ENCODE measurements at regions not wholly inside any gene's neighbourhood (a gene's known extent, or its start where the extent isn't known, plus 50 kb on each side); places are given as distances from the start of the nearest gene placed in this dataset.

DNA sequence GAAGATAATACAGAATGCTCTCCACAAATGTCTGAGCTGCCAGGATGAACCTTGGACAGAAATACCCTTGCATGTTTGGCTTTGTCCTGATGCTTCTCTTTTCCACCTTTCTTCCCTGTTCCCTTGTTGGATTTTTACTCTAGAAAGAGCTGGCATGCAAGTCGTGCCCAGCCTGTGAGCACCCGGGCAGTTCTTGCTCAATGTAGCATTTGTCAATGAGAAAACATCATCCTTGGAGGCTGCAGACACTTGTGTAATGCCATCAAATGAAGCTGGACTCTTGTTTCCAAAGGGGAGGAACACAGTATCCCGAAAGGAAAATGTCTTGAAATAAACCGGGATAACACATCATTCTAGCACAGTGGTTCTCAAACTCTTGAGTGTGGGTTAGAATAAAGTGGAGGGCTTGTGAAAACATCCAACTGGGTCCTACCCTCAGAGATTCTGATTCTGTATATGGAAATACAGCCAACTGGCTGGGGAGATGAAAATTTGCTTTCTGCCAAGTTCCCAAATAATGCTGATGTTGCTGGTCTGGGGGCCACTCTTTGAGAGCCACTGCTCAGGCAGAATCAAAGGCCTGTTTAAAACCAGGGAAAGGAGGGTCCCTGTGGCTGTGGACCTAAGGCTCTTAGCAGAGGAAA is 237.2 kb downstream of the SPATA18 start:
- Histone ChIP-seq H3K4me2 (ENCODE audit: insufficient read depth, low read length) (no peak overlapping the region), H3K79me2 (ENCODE audit: insufficient read depth, low read length) (no peaks in the 10 kb centered on the region), H4K20me1 (ENCODE audit: insufficient read depth, low read length) (no peaks in the 10 kb centered on the region), H2AFZ (ENCODE audit: low read depth, low read length) (no peak overlapping the region), H3K4me3 (ENCODE audit: low read depth in 1 of 2, low read length in 2 of 2) (no peak overlapping the region), H3K36me3 (ENCODE audit: insufficient read depth, low read length) (no peaks in the 10 kb centered on the region), H3K9me3 (ENCODE audit: insufficient read depth, low read length, severe bottlenecking) (no peaks in the 10 kb centered on the region), H3K4me1 (ENCODE audit: insufficient read depth, low read length) (no peaks in the 10 kb centered on the region), H3K27me3 (ENCODE audit: insufficient read depth, low read length, poor library complexity) (no peaks in the 10 kb centered on the region), H3K27ac (ENCODE audit: low read length) (no peak overlapping the region), H3K9ac (ENCODE audit: low read depth, low read length) (no peak overlapping the region)
- ATAC-seq (ENCODE audit: insufficient read depth, low read depth) (no peak), DNase-seq (no peak)
- TF ChIP-seq EZH2 (IDR thresholded peaks at IDR 0.05; ENCODE audit: borderline replicate concordance, low read depth, low read length, severe bottlenecking), result no peak
- TF ChIP-seq, protein P1, sequence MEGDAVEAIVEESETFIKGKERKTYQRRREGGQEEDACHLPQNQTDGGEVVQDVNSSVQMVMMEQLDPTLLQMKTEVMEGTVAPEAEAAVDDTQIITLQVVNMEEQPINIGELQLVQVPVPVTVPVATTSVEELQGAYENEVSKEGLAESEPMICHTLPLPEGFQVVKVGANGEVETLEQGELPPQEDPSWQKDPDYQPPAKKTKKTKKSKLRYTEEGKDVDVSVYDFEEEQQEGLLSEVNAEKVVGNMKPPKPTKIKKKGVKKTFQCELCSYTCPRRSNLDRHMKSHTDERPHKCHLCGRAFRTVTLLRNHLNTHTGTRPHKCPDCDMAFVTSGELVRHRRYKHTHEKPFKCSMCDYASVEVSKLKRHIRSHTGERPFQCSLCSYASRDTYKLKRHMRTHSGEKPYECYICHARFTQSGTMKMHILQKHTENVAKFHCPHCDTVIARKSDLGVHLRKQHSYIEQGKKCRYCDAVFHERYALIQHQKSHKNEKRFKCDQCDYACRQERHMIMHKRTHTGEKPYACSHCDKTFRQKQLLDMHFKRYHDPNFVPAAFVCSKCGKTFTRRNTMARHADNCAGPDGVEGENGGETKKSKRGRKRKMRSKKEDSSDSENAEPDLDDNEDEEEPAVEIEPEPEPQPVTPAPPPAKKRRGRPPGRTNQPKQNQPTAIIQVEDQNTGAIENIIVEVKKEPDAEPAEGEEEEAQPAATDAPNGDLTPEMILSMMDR (IDR thresholded peaks at IDR 0.05; ENCODE audit: borderline replicate concordance, extremely low read depth, low read length, poor library complexity, severe bottlenecking), result no peak

DNA sequence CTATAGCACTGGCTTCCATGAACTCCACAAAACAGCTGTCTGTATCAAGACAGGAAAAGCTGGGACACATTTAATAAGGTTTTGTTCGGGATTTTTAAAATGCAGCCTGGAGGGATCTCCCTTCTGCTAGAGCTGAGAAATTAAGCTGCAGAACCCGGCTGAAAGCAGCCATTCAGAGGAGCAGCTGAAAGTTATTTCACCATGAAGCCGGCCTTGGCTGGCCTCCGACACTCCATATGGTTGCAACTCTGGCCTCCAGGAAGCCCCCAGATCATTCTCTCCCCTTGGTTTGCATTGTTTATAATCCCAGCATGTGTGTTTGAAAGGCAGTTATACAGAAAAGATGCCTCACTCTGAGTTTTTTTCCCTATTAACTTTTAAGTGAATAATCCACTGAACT is 239.4 kb downstream of the SPATA18 start:
- Histone ChIP-seq H3K36me3 (ENCODE audit: insufficient read depth, low read length) (no peaks in the 10 kb centered on the region), H3K27ac (ENCODE audit: low read length) (no peak overlapping the region), H3K79me2 (ENCODE audit: insufficient read depth, low read length) (no peaks in the 10 kb centered on the region), H2AFZ (ENCODE audit: low read depth, low read length) (no peak overlapping the region), H3K27me3 (ENCODE audit: insufficient read depth, low read length, poor library complexity) (no peaks in the 10 kb centered on the region), H3K4me1 (ENCODE audit: insufficient read depth, low read length) (no peaks in the 10 kb centered on the region), H3K4me3 (ENCODE audit: low read depth in 1 of 2, low read length in 2 of 2) (no peak overlapping the region), H3K9me3 (ENCODE audit: insufficient read depth, low read length, severe bottlenecking) (no peaks in the 10 kb centered on the region), H3K4me2 (ENCODE audit: insufficient read depth, low read length) (no peak overlapping the region), H3K9ac (ENCODE audit: low read depth, low read length) (no peak overlapping the region), H4K20me1 (ENCODE audit: insufficient read depth, low read length) (no peaks in the 10 kb centered on the region)
- ATAC-seq (ENCODE audit: insufficient read depth, low read depth) (no peak), DNase-seq (no peak)
- no peak for TF ChIP-seq EZH2 (IDR thresholded peaks at IDR 0.05; ENCODE audit: borderline replicate concordance, low read depth, low read length, severe bottlenecking)
- TF ChIP-seq, protein P1 (IDR thresholded peaks at IDR 0.05; ENCODE audit: borderline replicate concordance, extremely low read depth, low read length, poor library complexity, severe bottlenecking), result no peak

GRCh38 chr4:52292245-52292644 is 241.1 kb downstream of the SPATA18 start:
- Histone ChIP-seq H3K9ac (ENCODE audit: low read depth, low read length) (no peak overlapping the region), H3K4me2 (ENCODE audit: insufficient read depth, low read length) (no peak overlapping the region), H3K36me3 (ENCODE audit: insufficient read depth, low read length) (no peaks in the 10 kb centered on the region), H3K79me2 (ENCODE audit: insufficient read depth, low read length) (no peaks in the 10 kb centered on the region), H3K4me1 (ENCODE audit: insufficient read depth, low read length) (no peaks in the 10 kb centered on the region), H3K9me3 (ENCODE audit: insufficient read depth, low read length, severe bottlenecking) (no peaks in the 10 kb centered on the region), H3K4me3 (ENCODE audit: low read depth in 1 of 2, low read length in 2 of 2) (no peak overlapping the region), H2AFZ (ENCODE audit: low read depth, low read length) (no peak overlapping the region), H4K20me1 (ENCODE audit: insufficient read depth, low read length) (no peaks in the 10 kb centered on the region), H3K27me3 (ENCODE audit: insufficient read depth, low read length, poor library complexity) (no peaks in the 10 kb centered on the region), H3K27ac (ENCODE audit: low read length) (no peak overlapping the region)
- TF ChIP-seq, protein P1 (IDR thresholded peaks at IDR 0.05; ENCODE audit: borderline replicate concordance, extremely low read depth, low read length, poor library complexity, severe bottlenecking), result no peak
- TF ChIP-seq EZH2 (IDR thresholded peaks at IDR 0.05; ENCODE audit: borderline replicate concordance, low read depth, low read length, severe bottlenecking), result no peak
- no peak for ATAC-seq (ENCODE audit: insufficient read depth, low read depth)
- DNase-seq, result no peak

Data from DND-41 (cell line).